ENCODE measurements at regions not wholly inside any gene's neighbourhood (a gene's known extent, or its start where the extent isn't known, plus 50 kb on each side); places are given as distances from the start of the nearest gene placed in this dataset.

- TF ChIP-seq, protein P1, sequence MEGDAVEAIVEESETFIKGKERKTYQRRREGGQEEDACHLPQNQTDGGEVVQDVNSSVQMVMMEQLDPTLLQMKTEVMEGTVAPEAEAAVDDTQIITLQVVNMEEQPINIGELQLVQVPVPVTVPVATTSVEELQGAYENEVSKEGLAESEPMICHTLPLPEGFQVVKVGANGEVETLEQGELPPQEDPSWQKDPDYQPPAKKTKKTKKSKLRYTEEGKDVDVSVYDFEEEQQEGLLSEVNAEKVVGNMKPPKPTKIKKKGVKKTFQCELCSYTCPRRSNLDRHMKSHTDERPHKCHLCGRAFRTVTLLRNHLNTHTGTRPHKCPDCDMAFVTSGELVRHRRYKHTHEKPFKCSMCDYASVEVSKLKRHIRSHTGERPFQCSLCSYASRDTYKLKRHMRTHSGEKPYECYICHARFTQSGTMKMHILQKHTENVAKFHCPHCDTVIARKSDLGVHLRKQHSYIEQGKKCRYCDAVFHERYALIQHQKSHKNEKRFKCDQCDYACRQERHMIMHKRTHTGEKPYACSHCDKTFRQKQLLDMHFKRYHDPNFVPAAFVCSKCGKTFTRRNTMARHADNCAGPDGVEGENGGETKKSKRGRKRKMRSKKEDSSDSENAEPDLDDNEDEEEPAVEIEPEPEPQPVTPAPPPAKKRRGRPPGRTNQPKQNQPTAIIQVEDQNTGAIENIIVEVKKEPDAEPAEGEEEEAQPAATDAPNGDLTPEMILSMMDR (conservative IDR thresholded peaks at IDR 0.05): no peak
- no peak for TF ChIP-seq ZFX (IDR thresholded peaks at IDR 0.05)
- no peak overlapping the region for H3K27ac ChIP-seq
Measured at GRCh38 chr17:63358956-63359355, 87.2 kb downstream of the CYB561 start.

GRCh38 chr17:63361182-63361581 is 84.9 kb downstream of the CYB561 start:
- TF ChIP-seq, protein P1 (conservative IDR thresholded peaks at IDR 0.05): no peak
- TF ChIP-seq ZFX (IDR thresholded peaks at IDR 0.05): no peak
- no peak overlapping the region for H3K27ac ChIP-seq

- TF ChIP-seq ZFX (IDR thresholded peaks at IDR 0.05): no peak
- TF ChIP-seq, protein P1 (conservative IDR thresholded peaks at IDR 0.05): no peak
- H3K27ac ChIP-seq: no peak overlapping the region
Measured at GRCh38 chr17:63362115-63362514, 84.0 kb downstream of the CYB561 start.

DNA sequence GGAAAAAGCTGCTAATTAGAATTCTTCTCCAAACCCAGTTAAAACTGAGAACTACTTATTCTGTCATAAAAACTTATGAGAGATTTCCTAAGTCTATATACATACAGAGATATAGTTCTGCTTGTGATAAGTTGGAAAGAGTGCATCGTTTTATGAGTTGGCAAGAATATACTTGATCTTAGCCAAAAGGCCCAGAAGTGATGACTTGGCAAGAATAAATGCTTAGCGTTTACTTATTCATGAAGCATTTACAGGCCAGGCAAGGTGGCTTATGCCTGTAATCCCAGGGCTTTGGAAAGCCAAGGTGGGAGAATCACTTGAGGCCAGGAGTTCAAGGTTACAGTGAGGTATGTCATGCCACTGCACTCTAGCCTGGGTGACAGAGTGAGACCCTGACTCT is 81.7 kb downstream of the CYB561 start:
- no peak overlapping the region; the same call in 1 of the 2 replicates for H3K27ac ChIP-seq
- TF ChIP-seq, protein P1 (conservative IDR thresholded peaks at IDR 0.05): no peak
- no peak for TF ChIP-seq ZFX (IDR thresholded peaks at IDR 0.05)

DNA sequence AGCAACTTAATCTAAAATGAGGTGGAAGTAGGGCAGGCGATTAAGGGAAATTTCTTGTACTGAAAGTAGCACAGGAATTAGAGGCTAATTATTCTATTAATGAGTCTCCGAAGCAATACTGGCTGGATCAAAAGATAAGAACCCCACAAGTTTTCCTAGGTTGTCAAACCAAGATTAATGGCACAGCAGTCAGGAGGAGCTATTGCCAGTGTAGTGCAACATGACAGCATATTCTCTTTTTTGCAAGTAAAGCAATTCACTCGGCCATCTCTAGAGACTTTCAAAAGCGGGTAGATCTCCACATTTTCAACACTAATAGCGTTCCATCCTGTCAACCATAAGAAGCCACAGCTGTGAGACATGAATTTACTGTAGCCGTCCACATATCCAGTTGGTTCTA is 81.2 kb downstream of the CYB561 start:
- no peak overlapping the region for H3K27ac ChIP-seq

GRCh38 chr17:63365366-63366240 is 80.5 kb downstream of the CYB561 start:
- H3K27ac ChIP-seq: no peak overlapping the region
- TF ChIP-seq, protein P1 (conservative IDR thresholded peaks at IDR 0.05): no peak
- no peak for TF ChIP-seq ZFX (IDR thresholded peaks at IDR 0.05)

More for the DNA sequence above, 81.2 kb downstream of the CYB561 start:
- TF ChIP-seq ZFX (IDR thresholded peaks at IDR 0.05): no peak
- TF ChIP-seq, protein P1 (conservative IDR thresholded peaks at IDR 0.05): no peak

- no peak for TF ChIP-seq ZFX (IDR thresholded peaks at IDR 0.05)
- TF ChIP-seq, protein P1 (conservative IDR thresholded peaks at IDR 0.05): no peak
- no peak overlapping the region for H3K27ac ChIP-seq
Measured at GRCh38 chr17:63366241-63366566, 79.9 kb downstream of the CYB561 start.

Measured in C4-2B (cell line).